CD4-positive, alpha-beta memory T cell (primary cell): ENCODE measurements at regions not wholly inside any gene's neighbourhood (a gene's known extent, or its start where the extent isn't known, plus 50 kb on each side); places are given as distances from the start of the nearest gene placed in this dataset.

Source experiments
- CTCF ChIA-PET: fragments of 350-600 bp; sonication (Branson Sonifier 250); formaldehyde crosslinking; loops from one replicate; lab custom pipeline; 2021; ENCODE audit warnings: inconsistent platforms; ENCODE audit not compliant: partially characterized antibody; lab: Charles Lee
- POLR2A ChIA-PET: fragments of 350-600 bp; sonication (Branson Sonifier 250); formaldehyde crosslinking; loops from one replicate; lab custom pipeline; 2021; ENCODE audit not compliant: partially characterized antibody; lab: Charles Lee
- DNase-seq, 5 donors: peaks; one replicate each; pipeline versions ENCODE4 v3.0.0 to v3.0.0-alpha.2; 2020 to 2022; ENCODE audit warnings: mixed read lengths in 1 of 5
- H3K27ac ChIP-seq: one replicate; pipeline ENCODE4 v1.7.0; 2013; ENCODE audit warnings: low read depth, low read length
- H3K27me3 ChIP-seq: 2 replicates; pipeline ENCODE4 v1.7.0; 2013; ENCODE audit warnings: mild to moderate bottlenecking, low read length, moderate library complexity; ENCODE audit not compliant: insufficient read depth
- H3K36me3 ChIP-seq: 2 replicates; pipeline ENCODE4 v1.7.0; 2013; ENCODE audit warnings: mild to moderate bottlenecking, low read length, moderate library complexity; ENCODE audit not compliant: insufficient read depth
- H3K4me1 ChIP-seq: 2 replicates; pipeline ENCODE4 v1.7.0; 2013; ENCODE audit warnings: mild to moderate bottlenecking, low read length, moderate library complexity; ENCODE audit not compliant: insufficient read depth
- H3K4me3 ChIP-seq, 2 donors: one replicate each; pipeline ENCODE4 v1.7.0; 2013; ENCODE audit warnings: low read length in 2 of 2, mild to moderate bottlenecking in 1 of 2
- H3K9me3 ChIP-seq, 2 donors: one replicate each; pipeline ENCODE4 v1.7.0; 2013; ENCODE audit warnings: low read length in 2 of 2, control low read depth in 1 of 2; ENCODE audit not compliant: control insufficient read depth in 1 of 2
- H3K27ac Mint-ChIP-seq, 7 donors: one replicate each; pipeline ENCODE4 v1.8.0; 2020 to 2021; ENCODE audit warnings: mixed read lengths in 7 of 7, mild to moderate bottlenecking in 6 of 7, inconsistent platforms in 3 of 7, moderate library complexity in 3 of 7
- H3K27me3 Mint-ChIP-seq, 2 donors: one replicate each; pipeline ENCODE4 v1.8.0; 2020 to 2021; ENCODE audit warnings: mixed read lengths in 2 of 2
- H3K36me3 Mint-ChIP-seq, 2 donors: one replicate each; pipeline ENCODE4 v1.8.0; 2020 to 2021; ENCODE audit warnings: mixed read lengths in 2 of 2, inconsistent platforms in 1 of 2, mild to moderate bottlenecking in 1 of 2
- H3K4me1 Mint-ChIP-seq, 4 donors: one replicate each; pipeline ENCODE4 v1.8.0; 2020 to 2021; ENCODE audit warnings: mixed read lengths in 4 of 4, mild to moderate bottlenecking in 1 of 4
- H3K4me3 Mint-ChIP-seq, 8 donors: one replicate each; pipeline ENCODE4 v1.8.0; 2020 to 2021; ENCODE audit warnings: mixed read lengths in 8 of 8, mild to moderate bottlenecking in 7 of 8, moderate library complexity in 6 of 8, inconsistent platforms in 3 of 8
- H3K9me3 Mint-ChIP-seq, 8 donors: one replicate each; pipeline ENCODE4 v1.8.0; 2020 to 2021; ENCODE audit warnings: mixed read lengths in 8 of 8, mild to moderate bottlenecking in 5 of 8, inconsistent platforms in 3 of 8, moderate library complexity in 1 of 8
- intact Hi-C: fragments of 100-400 bp; cut with micrococcal nuclease; formaldehyde crosslinking; loops from one replicate; pipeline ENCODE4 v1.15.1; 2023

DNA sequence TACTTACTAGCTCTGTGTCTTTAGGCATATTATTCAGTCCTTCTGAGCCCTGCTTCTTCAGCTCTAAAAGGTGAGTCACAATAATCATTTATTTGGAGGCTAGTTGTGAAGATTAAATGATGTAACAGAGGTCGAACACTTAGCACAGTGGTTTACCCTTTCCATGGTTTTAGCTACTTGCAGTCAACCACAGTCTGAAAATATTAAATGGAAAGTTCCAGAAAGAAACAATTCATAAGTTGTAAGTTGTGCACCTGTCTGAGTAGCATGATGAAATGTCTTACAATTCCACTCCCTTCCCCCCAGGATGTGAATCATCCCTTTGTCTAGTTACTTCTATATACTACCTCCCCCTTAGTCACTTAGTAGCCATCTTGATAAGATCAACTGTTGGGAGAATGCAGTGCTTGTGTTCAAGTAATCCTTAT lies 217.6 kb upstream of the THUMPD2 start:
- H3K27ac ChIP-seq: no peak overlapping the region
- H3K4me1 ChIP-seq: no peaks in the 10 kb centered on the region
- ChIA-PET POLR2A (no interaction called here), CTCF (no interaction called here)
- H3K27me3 Mint-ChIP-seq: no peaks in the 10 kb centered on the region
- H3K27ac Mint-ChIP-seq: no peak overlapping the region
- intact Hi-C loops: no loop called here
- H3K9me3 ChIP-seq: no peaks in the 10 kb centered on the region
- H3K9me3 Mint-ChIP-seq: peaks cover 0 to 2% (median 0%) of the 10 kb centered on the region in 8 donors
- H3K36me3 ChIP-seq: no peaks in the 10 kb centered on the region
- no peak overlapping the region for H3K4me3 Mint-ChIP-seq
- H3K4me1 Mint-ChIP-seq: no peaks in the 10 kb centered on the region
- H3K4me3 ChIP-seq: no peak overlapping the region
- DNase-seq: no peak
- H3K36me3 Mint-ChIP-seq: no peaks in the 10 kb centered on the region
- H3K27me3 ChIP-seq: no peaks in the 10 kb centered on the region

DNA sequence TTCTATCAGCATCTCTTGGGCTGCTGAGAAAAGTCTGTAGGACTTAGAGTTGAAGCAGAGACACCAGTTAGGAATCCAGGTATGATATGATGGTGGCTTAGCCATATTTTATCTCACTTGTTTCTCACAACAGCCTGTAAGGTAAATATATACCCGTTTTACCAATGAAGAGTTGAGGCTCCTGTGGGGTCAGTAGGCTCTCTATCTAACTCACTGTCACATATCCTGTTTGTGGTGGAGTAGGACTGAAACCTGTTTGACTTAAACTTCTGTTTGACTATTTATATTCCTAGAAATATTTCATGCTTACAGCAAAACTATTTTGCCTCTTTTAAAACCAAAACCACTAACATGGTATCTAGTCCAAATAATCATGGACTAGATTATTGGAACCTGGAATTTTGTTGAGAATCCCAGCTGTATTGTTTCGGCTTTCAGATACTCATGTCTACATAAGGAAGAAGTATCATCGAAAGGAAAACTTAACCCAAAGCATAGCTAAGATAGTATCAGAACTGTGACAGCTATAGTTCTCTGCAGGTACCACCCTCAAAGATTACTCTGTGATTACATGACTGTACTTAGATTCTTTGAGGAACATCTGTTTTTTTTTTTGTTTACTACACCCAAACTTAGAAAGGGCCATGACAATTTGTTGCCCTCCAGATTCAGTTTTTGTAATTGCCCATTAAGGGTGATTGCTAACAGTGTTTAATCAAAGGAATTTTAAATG lies 216.1 kb upstream of the THUMPD2 start:
- Mint-ChIP-seq H3K27ac (no peak overlapping the region), H3K4me3 (no peak overlapping the region), H3K9me3 (peaks cover 0 to 2% (median 0%) of the 10 kb centered on the region in 8 donors), H3K36me3 (no peaks in the 10 kb centered on the region), H3K27me3 (no peaks in the 10 kb centered on the region), H3K4me1 (no peaks in the 10 kb centered on the region)
- ChIA-PET CTCF (no interaction called here), POLR2A (no interaction called here)
- H3K27me3 ChIP-seq: no peaks in the 10 kb centered on the region
- H3K27ac ChIP-seq: no peak overlapping the region
- H3K9me3 ChIP-seq: no peaks in the 10 kb centered on the region
- no peak for DNase-seq
- no peaks in the 10 kb centered on the region for H3K4me1 ChIP-seq
- H3K36me3 ChIP-seq: no peaks in the 10 kb centered on the region
- no peak overlapping the region for H3K4me3 ChIP-seq
- intact Hi-C loops: no loop called here

DNA sequence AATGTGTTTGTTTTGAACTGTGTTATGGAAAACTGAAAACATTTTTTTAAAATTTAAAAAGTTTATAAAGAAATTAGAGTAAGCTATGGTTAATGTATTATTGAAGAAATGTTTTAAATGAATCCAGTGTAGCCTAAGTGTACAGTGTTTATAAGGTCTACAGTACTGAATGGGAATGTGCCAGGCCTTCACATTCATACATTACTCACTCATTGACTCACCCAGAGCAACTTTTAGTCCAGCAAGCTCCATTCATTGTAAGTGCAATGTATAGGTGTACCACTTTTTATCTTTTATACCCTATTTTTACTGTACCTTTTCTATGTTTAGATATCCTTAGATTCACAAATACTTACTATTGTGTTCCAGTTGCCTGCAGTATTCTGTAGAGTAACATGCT lies 215.1 kb upstream of the THUMPD2 start:
- no peak overlapping the region for H3K4me3 Mint-ChIP-seq
- DNase-seq: no peak
- peaks cover 0 to 2% (median 0%) of the 10 kb centered on the region in 8 donors for H3K9me3 Mint-ChIP-seq
- H3K27ac ChIP-seq: no peak overlapping the region
- H3K4me1 Mint-ChIP-seq: no peaks in the 10 kb centered on the region
- H3K27ac Mint-ChIP-seq: no peak overlapping the region
- H3K27me3 Mint-ChIP-seq: no peaks in the 10 kb centered on the region
- ChIA-PET CTCF (no interaction called here), POLR2A (no interaction called here)
- no peaks in the 10 kb centered on the region for H3K27me3 ChIP-seq
- no peaks in the 10 kb centered on the region for H3K9me3 ChIP-seq
- intact Hi-C loops: no loop called here
- H3K36me3 ChIP-seq: no peaks in the 10 kb centered on the region
- H3K4me3 ChIP-seq: no peak overlapping the region
- no peaks in the 10 kb centered on the region for H3K36me3 Mint-ChIP-seq
- H3K4me1 ChIP-seq: no peaks in the 10 kb centered on the region

DNA sequence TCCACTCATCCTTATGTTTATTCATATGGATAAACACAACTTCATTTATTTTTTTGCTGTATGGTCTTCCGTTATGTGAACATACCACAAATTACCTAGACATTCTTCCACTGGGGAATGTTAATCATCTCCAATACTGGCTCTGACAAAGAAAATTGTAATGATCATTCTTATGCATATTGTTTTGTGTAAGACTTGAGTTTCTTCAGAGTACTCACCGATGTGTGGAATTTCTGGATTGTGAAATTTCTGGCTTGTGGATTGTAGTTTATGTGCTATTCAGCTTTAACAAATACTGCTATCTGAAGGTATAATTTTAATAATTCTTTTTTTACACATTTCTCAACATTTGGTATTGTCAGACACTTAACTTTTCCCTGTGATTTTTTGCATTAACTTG lies 212.2 kb upstream of the THUMPD2 start:
- ChIA-PET POLR2A (no interaction called here), CTCF (no interaction called here)
- Mint-ChIP-seq H3K4me1 (no peaks in the 10 kb centered on the region), H3K4me3 (no peak overlapping the region), H3K27me3 (no peaks in the 10 kb centered on the region), H3K9me3 (peaks cover 0 to 2% (median 0%) of the 10 kb centered on the region in 8 donors), H3K36me3 (no peaks in the 10 kb centered on the region), H3K27ac (no peak overlapping the region)
- H3K4me3 ChIP-seq: no peak overlapping the region
- H3K4me1 ChIP-seq: no peaks in the 10 kb centered on the region
- no peak overlapping the region for H3K27ac ChIP-seq
- no peaks in the 10 kb centered on the region for H3K36me3 ChIP-seq
- intact Hi-C loops: no loop called here
- DNase-seq: no peak
- no peaks in the 10 kb centered on the region for H3K9me3 ChIP-seq
- H3K27me3 ChIP-seq: no peaks in the 10 kb centered on the region

DNA sequence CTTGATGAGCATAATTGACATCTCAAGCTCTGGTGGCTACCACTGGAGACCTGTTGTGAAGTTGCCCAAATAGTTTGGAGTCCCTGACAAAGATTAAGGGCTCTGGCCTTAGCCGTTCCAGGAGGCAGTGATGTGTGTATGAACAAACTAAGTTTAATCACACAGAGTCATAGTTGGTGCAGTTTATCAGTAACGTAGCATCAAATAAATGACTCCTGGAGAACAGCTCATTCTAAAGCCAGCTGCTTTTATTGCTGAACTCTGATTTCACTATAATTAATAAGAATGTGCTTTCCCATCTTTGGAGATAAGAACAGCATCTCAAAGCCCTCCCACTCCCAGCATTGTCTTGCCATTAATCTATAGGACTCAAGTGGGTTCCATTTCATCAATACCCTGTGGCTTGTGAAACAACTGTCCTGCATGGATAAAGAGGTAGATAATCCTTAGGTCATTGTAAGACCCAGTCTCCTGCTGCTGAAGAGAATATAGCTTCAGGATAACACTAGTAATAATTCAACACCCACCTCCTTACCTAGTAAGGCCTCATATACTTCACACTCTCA lies 211.4 kb upstream of the THUMPD2 start:
- Mint-ChIP-seq H3K9me3 (peaks cover 0 to 5% (median under 1%) of the 10 kb centered on the region in 8 donors), H3K27me3 (no peaks in the 10 kb centered on the region), H3K27ac (no peak overlapping the region), H3K36me3 (no peaks in the 10 kb centered on the region), H3K4me1 (no peaks in the 10 kb centered on the region), H3K4me3 (no peak overlapping the region)
- Histone ChIP-seq H3K4me3 (no peak overlapping the region), H3K27ac (no peak overlapping the region), H3K4me1 (no peaks in the 10 kb centered on the region), H3K36me3 (no peaks in the 10 kb centered on the region), H3K27me3 (no peaks in the 10 kb centered on the region), H3K9me3 (no peaks in the 10 kb centered on the region)
- CTCF ChIA-PET: no interaction called here
- DNase-seq: no peak
- intact Hi-C loops: no loop called here
- POLR2A ChIA-PET: no interaction called here

DNA sequence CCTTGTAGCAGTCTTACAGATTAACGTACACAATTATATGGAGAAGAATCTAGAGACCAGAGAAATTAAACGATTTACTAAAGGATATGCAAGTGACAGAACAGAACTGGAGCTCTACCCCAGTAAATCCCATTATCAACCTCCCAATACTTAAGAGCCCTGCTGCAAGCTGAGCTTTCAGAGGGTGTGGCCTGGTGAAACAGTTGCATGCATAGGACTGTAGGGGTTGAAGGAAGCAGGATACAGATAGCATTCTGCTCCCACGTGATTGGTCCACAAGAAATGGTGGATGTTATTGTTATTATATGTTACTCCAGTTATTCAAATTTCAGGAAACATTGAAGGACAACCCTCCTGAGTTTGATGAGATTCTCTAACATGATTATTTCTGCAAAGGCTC lies 210.8 kb upstream of the THUMPD2 start:
- Histone ChIP-seq H3K9me3 (no peaks in the 10 kb centered on the region), H3K4me1 (no peaks in the 10 kb centered on the region), H3K27me3 (no peaks in the 10 kb centered on the region), H3K27ac (no peak overlapping the region), H3K36me3 (no peaks in the 10 kb centered on the region), H3K4me3 (no peak overlapping the region)
- H3K27me3 Mint-ChIP-seq: no peaks in the 10 kb centered on the region
- no peaks in the 10 kb centered on the region for H3K36me3 Mint-ChIP-seq
- no peak for DNase-seq
- peaks cover 0 to 5% (median under 1%) of the 10 kb centered on the region in 8 donors for H3K9me3 Mint-ChIP-seq
- no peak overlapping the region for H3K27ac Mint-ChIP-seq
- ChIA-PET CTCF (no interaction called here), POLR2A (no interaction called here)
- H3K4me3 Mint-ChIP-seq: no peak overlapping the region
- intact Hi-C loops: no loop called here
- no peaks in the 10 kb centered on the region for H3K4me1 Mint-ChIP-seq

DNA sequence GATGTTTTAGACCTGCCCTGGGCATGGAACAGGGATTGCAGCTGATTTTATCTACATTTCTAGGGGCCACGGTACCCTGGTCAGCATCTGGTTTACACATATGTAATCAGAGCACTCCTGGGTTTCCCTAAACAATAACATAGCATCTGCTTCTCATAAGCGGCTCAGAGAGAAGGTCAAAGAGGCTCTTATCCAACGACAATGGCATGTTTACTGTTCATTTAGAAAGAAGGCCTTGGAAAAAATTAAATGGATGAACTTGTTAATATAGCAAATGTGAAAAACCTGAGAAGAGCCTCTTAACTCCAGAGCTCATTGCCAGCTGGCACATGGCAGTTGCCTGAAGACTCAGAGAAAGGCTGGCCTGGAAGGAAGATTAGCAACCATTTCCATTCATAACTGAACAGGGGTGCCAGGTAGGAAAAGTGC lies 202.8 kb upstream of the THUMPD2 start:
- intact Hi-C loops: no loop called here
- Mint-ChIP-seq H3K27me3 (peaks cover 0 to under 1% of the 10 kb centered on the region in 2 donors), H3K9me3 (peaks cover 0 to 3% (median 2%) of the 10 kb centered on the region in 8 donors), H3K36me3 (no peaks in the 10 kb centered on the region), H3K4me3 (no peak overlapping the region), H3K27ac (no peak overlapping the region), H3K4me1 (no peaks in the 10 kb centered on the region)
- CTCF ChIA-PET: no interaction called here
- Histone ChIP-seq H3K9me3 (no peaks in the 10 kb centered on the region), H3K4me1 (no peaks in the 10 kb centered on the region), H3K27me3 (no peaks in the 10 kb centered on the region), H3K27ac (no peak overlapping the region), H3K4me3 (no peak overlapping the region), H3K36me3 (no peaks in the 10 kb centered on the region)
- POLR2A ChIA-PET: no interaction called here
- no peak for DNase-seq
